ENCODE measurements at regions not wholly inside any gene's neighbourhood (a gene's known extent, or its start where the extent isn't known, plus 50 kb on each side); places are given as distances from the start of the nearest gene placed in this dataset.

DNA sequence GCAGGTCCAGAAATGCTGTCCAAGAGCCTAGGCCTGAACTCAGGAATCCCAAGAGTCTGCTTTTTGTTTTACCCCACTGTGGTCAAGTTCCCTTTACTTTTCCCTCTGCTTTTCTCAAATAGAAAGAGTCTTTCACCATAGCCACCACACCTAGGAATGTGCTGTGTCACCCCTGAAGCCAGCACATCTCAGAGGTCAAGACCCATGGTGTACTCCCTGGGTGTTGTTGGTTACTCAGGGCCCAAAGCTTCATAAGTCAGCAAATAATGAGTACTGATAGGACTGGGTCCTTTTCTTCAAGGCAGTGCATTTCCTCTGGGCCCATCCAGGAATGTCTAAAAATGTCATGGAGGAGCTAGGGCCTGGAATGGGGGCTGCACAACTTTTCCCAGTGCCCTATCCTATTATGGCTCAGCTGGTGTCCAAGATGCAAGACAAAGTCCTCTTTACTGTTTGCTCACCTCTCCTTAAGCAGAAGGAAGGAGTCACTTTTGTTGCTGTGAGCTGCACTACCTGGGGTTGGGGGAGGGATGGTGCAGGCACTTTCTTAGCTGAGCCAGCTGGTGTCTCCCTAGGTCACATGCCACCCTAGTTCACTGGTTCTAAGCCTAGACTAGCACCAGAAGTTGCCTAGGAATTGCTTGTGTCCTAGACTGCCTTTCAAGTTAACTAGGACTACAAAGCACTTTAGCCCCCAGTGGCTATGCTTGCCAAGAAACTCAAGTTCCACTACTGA is 62.4 kb upstream of the RXFP1 start:
- TF ChIP-seq EZH2 (IDR thresholded peaks at IDR 0.05) (no peak), TCF7L2 (IDR thresholded peaks at IDR 0.05; ENCODE audit: borderline replicate concordance, extremely low read depth, insufficient read depth, insufficient read length) (no peak), POLR2AphosphoS5 (IDR thresholded peaks at IDR 0.05; ENCODE audit: low read depth, low read length) (no peak)
